Superior temporal gyrus (tissue), 1 donor: ENCODE measurements at regions not wholly inside any gene's neighbourhood (a gene's known extent, or its start where the extent isn't known, plus 50 kb on each side); places are given as distances from the start of the nearest gene placed in this dataset.
"Not testable (repeated sequence)": the region's sequence is repeated elsewhere in the genome, so short reads cannot be mapped to it uniquely, and the experiment has no call there.

Source experiments
- DNase-seq: peaks from one replicate; pipeline ENCODE4 v3.0.0-alpha.2; 2016; ENCODE audit errors: extremely low spot score

GRCh38 chr15:77909182-77909940, 168.2 kb downstream of the TBC1D2B start:
- DNase-seq = no peak

- DNase-seq = not testable (repeated sequence)
These were observed 168.8 kb downstream of the TBC1D2B start for GRCh38 chr15:77908752-77909111.

DNA sequence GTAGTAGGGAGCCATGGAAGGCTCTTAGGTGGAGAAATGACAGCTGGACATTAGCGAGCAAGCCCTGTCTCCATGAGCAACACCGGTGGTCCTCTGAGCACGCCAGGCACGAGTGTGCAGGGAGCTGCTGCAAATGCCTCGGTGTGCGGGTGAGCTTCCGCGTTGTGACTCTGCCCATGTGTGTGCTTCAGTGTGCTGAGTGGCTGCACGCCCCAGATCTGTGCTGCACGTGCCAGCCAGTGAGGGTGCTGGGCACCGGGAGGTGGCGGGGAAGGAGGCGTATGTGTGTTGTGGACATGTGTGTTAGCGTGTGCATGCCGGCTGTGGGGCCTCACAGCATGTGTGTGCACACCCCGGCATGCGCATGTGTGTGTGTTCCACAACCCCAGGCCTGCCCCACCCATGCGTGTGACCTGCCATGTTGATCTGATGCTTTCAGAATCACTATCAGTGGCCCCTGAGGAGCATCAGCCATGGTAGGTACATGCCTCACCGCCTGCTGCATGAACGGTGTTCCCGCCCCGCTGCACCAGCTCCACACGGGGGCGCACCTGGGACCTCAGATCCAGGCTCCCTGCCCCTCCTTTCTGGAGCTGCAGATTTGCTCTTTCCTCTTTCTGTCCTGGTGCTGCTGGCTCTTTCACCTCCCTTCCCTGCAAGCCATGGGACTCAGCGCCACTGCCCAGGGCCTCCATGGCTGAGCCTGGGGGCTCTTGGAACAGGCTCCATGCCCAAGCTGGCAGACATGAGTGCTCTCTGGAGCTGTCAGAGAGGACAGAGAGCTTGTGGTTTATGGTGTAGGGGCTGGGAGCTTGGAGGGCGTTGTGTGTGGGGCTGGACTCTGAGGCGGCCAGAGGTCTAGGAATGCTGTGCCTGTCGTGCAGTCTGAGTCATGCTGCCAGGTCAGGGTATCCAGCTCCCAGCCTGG, 169.4 kb downstream of the TBC1D2B start:
- DNase-seq = no peak

- DNase-seq = not testable (repeated sequence)
These were observed 171.2 kb downstream of the TBC1D2B start for GRCh38 chr15:77906062-77906990.

- DNase-seq = no peak
These were observed 172.1 kb downstream of the TBC1D2B start for GRCh38 chr15:77905301-77905920.

- no peak for DNase-seq
These were observed 172.6 kb downstream of the TBC1D2B start for GRCh38 chr15:77904901-77905300.

- no peak for DNase-seq
These were observed 173.1 kb downstream of the TBC1D2B start for GRCh38 chr15:77904436-77904821.

GRCh38 chr15:77903761-77904435, 173.6 kb downstream of the TBC1D2B start:
- DNase-seq = not testable (repeated sequence)

DNA sequence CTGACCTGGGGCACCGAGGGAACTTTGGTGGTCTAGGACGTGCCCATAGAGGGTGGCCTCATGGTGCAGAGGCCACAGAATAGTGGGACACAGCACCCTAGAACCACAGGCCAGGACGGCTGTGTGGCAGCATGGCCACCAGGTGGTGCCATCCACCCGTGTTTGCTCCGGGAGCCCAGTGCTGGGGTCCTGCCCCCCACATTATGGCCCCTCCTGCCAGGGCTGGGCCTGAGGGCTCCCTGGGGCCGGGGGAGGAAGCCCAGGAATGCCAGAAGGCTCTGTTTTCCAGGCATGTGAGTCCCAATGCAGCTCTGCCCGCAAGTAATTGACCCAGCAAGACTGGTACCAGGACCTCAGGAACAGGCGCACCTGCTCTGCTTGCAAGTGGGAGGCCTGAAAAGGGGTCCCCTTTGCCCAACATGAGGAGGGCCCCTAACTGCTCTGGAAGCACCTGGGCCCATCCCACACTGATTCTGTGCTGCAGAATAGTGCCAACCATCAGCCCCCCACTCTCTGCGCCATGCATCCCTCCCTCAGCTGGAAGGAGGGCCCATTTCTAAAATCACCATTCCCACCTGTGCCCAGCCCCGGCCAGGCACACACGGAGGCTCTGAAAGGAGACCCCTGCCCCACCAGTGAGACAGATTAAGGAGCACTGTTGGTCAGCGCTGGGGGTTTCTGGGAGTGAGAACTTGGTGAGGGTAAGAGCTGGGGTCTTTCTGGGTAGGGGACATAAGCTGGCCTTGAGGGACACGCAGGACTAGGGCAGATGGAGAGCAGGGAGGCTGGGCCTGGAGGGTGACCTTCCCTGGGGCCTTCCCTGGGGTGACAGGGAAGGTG, 174.4 kb downstream of the TBC1D2B start:
- not testable (repeated sequence) for DNase-seq

GRCh38 chr15:77901921-77902750, 175.4 kb downstream of the TBC1D2B start:
- no peak for DNase-seq

GRCh38 chr15:77901251-77901881, 176.1 kb downstream of the TBC1D2B start:
- DNase-seq = no peak

GRCh38 chr15:77900331-77900963, 177.1 kb downstream of the TBC1D2B start:
- not testable (repeated sequence) for DNase-seq

- not testable (repeated sequence) for DNase-seq
These were observed 177.7 kb downstream of the TBC1D2B start for GRCh38 chr15:77899776-77900175.

- no peak for DNase-seq
These were observed 178.4 kb downstream of the TBC1D2B start for GRCh38 chr15:77898811-77899730.

DNA sequence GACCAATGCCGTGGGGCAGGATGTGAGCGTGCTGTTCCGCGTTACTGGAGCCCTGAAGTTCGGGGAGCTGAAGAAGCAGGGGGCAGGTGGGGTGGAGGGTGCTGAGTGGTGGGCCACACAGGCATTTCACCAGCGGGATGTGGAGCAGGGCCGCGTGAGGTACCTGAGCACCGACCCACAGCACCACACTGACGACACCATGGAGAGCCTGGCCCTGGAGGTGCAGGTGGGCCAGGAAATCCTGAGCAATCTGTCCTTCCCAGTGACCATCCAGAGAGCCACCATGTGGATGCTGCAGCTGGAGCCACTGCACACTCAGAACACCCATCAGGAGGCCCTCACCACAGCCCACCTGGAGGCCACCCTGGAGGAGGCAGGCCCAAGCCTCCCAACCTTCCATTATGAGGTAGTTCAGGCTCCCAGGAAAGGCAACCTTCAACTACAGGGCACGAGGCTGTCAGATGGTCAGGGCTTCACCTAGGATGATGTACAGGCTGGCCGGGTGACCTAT, 179.6 kb downstream of the TBC1D2B start:
- no peak for DNase-seq

- DNase-seq = not testable (repeated sequence)
These were observed 180.2 kb downstream of the TBC1D2B start for GRCh38 chr15:77897113-77897895.
